PC-3 (cell line): ENCODE measurements at regions not wholly inside any gene's neighbourhood (a gene's known extent, or its start where the extent isn't known, plus 50 kb on each side); places are given as distances from the start of the nearest gene placed in this dataset.

Experiments
- EZH2 ChIP-seq: fragments of 300-600 bp; sonication (generic); IDR thresholded peaks from one replicate; pipeline ENCODE4 v1.6.1; 2017; ENCODE audit warnings: antibody characterized with exemption, mild to moderate bottlenecking, low read length; ENCODE audit not compliant: unreplicated experiment
- EZH2phosphoT487 ChIP-seq: fragments of 300-600 bp; sonication (generic); IDR thresholded peaks from 2 replicates; pipeline ENCODE4 v1.6.1; 2018; ENCODE audit warnings: mild to moderate bottlenecking, antibody characterized with exemption, low read length, borderline replicate concordance
- TF ChIP-seq, protein P1 (sequence below): fragments of 300-600 bp; sonication (generic); conservative IDR thresholded peaks from 2 replicates; pipeline ENCODE4 v1.5.1; 2017; ENCODE audit warnings: antibody characterized with exemption, low read depth, mild to moderate bottlenecking, low read length

DNA sequence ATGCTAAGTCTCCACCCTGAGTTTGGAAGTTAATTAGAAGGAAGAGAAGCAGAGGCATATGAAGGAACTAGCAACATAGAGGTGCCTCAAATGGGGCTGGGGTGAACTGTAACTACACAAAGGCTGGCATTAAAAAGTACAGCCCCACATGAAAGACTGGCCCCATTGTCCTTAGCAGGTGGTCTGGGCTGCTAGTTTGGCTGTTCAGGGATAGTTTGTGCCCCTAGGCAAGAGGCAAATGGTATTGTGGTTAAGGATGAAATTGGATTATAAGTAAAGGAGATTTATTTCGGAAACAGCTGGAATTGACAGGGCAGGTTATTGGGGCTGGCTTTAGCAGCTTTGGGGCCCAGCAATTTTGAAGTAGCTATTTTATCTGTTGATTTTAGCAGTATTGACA is 365.7 kb upstream of the TNP1 start:
- TF ChIP-seq, protein P1, sequence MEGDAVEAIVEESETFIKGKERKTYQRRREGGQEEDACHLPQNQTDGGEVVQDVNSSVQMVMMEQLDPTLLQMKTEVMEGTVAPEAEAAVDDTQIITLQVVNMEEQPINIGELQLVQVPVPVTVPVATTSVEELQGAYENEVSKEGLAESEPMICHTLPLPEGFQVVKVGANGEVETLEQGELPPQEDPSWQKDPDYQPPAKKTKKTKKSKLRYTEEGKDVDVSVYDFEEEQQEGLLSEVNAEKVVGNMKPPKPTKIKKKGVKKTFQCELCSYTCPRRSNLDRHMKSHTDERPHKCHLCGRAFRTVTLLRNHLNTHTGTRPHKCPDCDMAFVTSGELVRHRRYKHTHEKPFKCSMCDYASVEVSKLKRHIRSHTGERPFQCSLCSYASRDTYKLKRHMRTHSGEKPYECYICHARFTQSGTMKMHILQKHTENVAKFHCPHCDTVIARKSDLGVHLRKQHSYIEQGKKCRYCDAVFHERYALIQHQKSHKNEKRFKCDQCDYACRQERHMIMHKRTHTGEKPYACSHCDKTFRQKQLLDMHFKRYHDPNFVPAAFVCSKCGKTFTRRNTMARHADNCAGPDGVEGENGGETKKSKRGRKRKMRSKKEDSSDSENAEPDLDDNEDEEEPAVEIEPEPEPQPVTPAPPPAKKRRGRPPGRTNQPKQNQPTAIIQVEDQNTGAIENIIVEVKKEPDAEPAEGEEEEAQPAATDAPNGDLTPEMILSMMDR, result no peak
- no peak for TF ChIP-seq EZH2
- TF ChIP-seq EZH2phosphoT487, result no peak
